Panc1 (cell line): ENCODE measurements at regions not wholly inside any gene's neighbourhood (a gene's known extent, or its start where the extent isn't known, plus 50 kb on each side); places are given as distances from the start of the nearest gene placed in this dataset.

Experiments used
- ATAC-seq: fragments of 200-7000 bp; cut with Tn5 transposase; 2 replicates; pipeline ENCODE4 v1.9.1; 2020; ENCODE audit warnings: mild to moderate bottlenecking, moderate library complexity
- BruUV-seq: library from RNA; stranded (reverse); fragments of 400-500 nt; replicated peaks from 2 replicates; lab custom pipeline; 2021; lab: Mats Ljungman, UMichigan
- CTCF ChIA-PET: fragments of 300-600 bp; sonication (Branson Sonifier 250); formaldehyde crosslinking; loops from one replicate; lab custom pipeline; 2022; ENCODE audit warnings: antibody characterized with exemption; lab: Charles Lee
- POLR2A ChIA-PET: fragments of 300-600 bp; sonication (Branson Sonifier 250); formaldehyde crosslinking; loops from one replicate; lab custom pipeline; 2022; ENCODE audit warnings: antibody characterized with exemption; lab: Charles Lee
- DNase-seq: peaks from one replicate; pipeline ENCODE4 v3.0.0-alpha.2; 2010; ENCODE audit warnings: low read depth, low spot score
- H3K27ac ChIP-seq: 2 replicates; pipeline ENCODE4 v1.5.1; 2011; ENCODE audit warnings: mild to moderate bottlenecking, low read length, inconsistent platforms
- H3K27me3 ChIP-seq: fragments of 200-500 bp; sonication (Bioruptor generic); 2 replicates; pipeline ENCODE4 v1.6.0; 2014; ENCODE audit warnings: low read length, inconsistent platforms; ENCODE audit not compliant: control insufficient read depth, insufficient read depth
- H3K36me3 ChIP-seq: fragments of 200-500 bp; sonication (Bioruptor generic); 2 replicates; pipeline ENCODE4 v1.5.1; 2014; ENCODE audit warnings: inconsistent platforms, mild to moderate bottlenecking, low read length, moderate library complexity; ENCODE audit not compliant: control insufficient read depth, insufficient read depth
- H3K4me1 ChIP-seq: 2 replicates; pipeline ENCODE4 v1.5.1; 2011; ENCODE audit warnings: inconsistent platforms, mild to moderate bottlenecking, low read length, moderate library complexity; ENCODE audit not compliant: control insufficient read depth, insufficient read depth
- H3K4me3 ChIP-seq, 2 experiments: 2 replicates each; pipeline ENCODE4 v1.5.1; 2011 to 2012; ENCODE audit warnings: low read depth in 2 of 2, low read length in 2 of 2, mild to moderate bottlenecking in 2 of 2, inconsistent platforms in 1 of 2, moderate library complexity in 1 of 2
- H3K9me3 ChIP-seq: fragments of 200-500 bp; sonication (Bioruptor generic); 2 replicates; pipeline ENCODE4 v1.5.1; 2014; ENCODE audit warnings: low read depth, mild to moderate bottlenecking, inconsistent platforms, low read length, moderate library complexity; ENCODE audit not compliant: control insufficient read depth, insufficient read depth
- POLR2AphosphoS5 ChIP-seq: IDR thresholded peaks from 2 replicates; pipeline ENCODE4 v1.6.1; 2012; ENCODE audit warnings: mild to moderate bottlenecking, low read depth, low read length, moderate library complexity
- SIN3A ChIP-seq: IDR thresholded peaks from 2 replicates; pipeline ENCODE4 v1.6.1; 2012; ENCODE audit warnings: low read depth, mild to moderate bottlenecking, low read length, moderate library complexity, borderline replicate concordance; ENCODE audit not compliant: insufficient read depth
- TCF7L2 ChIP-seq: IDR thresholded peaks from 2 replicates; pipeline ENCODE4 v1.6.1; 2011; ENCODE audit warnings: mild to moderate bottlenecking, low read depth, low read length, inconsistent platforms
- in situ Hi-C: cut with HindIII; loops from 2 replicates; pipeline ENCODE4 v1.10.0; 2016; ENCODE audit warnings: low sequenced_read_pairs, low pct_unique_long_range_greater_than_20kb
- intact Hi-C: fragments of 100-400 bp; cut with micrococcal nuclease; formaldehyde crosslinking; loops from one replicate; pipeline ENCODE4 v1.10.0; 2022; ENCODE audit not compliant: unreplicated experiment
- TF ChIP-seq, protein P1 (sequence below), 2 experiments: IDR thresholded peaks; 2 replicates each; pipeline ENCODE4 v1.6.1; 2011 to 2012; ENCODE audit warnings: low read depth in 2 of 2, control low read depth in 1 of 2, low read length in 1 of 2, mild to moderate bottlenecking in 1 of 2, moderate library complexity in 1 of 2; ENCODE audit not compliant: insufficient read depth in 1 of 2
- TF ChIP-seq, protein P2 (sequence below): fragments of 450-650 bp; IDR thresholded peaks from 2 replicates; pipeline ENCODE4 v1.5.1; 2017; ENCODE audit warnings: mild to moderate bottlenecking

DNA sequence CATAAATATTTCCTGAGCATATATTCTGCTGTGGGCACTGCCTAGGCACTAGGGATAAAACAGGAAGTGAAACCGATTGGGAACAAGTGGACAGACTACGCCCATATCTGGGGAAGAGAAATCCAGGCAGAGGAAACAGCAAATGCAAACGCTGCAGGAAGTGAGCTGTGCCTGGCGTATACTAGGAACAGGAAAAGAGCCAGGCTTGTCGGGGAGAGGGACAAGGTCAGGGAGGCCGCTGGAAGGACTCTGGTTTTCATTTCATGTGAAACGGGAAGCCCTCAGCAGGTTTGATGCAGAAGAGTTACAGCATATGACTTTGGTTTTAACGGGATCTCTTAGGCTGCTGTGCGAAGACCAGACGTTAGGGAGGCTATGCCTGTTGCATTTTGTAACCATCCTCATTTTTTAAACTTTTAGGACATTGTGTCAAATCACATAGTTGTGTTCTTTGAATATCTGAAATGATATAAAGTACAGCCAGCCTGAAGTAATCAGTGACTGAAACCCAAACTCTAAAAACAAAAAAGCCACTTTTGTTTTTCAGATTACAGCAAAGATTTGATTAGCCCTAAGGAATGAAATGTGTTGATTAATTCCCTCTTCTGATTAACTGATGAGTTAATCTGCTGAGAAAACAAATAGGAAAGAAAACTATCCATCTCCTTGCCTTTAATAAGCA is 110.2 kb upstream of the PIEZO2 start:
- POLR2A ChIA-PET = no interaction called here
- no peak for DNase-seq
- TF ChIP-seq TCF7L2 (no peak), SIN3A (no peak), POLR2AphosphoS5 (no peak)
- TF ChIP-seq, protein P1, sequence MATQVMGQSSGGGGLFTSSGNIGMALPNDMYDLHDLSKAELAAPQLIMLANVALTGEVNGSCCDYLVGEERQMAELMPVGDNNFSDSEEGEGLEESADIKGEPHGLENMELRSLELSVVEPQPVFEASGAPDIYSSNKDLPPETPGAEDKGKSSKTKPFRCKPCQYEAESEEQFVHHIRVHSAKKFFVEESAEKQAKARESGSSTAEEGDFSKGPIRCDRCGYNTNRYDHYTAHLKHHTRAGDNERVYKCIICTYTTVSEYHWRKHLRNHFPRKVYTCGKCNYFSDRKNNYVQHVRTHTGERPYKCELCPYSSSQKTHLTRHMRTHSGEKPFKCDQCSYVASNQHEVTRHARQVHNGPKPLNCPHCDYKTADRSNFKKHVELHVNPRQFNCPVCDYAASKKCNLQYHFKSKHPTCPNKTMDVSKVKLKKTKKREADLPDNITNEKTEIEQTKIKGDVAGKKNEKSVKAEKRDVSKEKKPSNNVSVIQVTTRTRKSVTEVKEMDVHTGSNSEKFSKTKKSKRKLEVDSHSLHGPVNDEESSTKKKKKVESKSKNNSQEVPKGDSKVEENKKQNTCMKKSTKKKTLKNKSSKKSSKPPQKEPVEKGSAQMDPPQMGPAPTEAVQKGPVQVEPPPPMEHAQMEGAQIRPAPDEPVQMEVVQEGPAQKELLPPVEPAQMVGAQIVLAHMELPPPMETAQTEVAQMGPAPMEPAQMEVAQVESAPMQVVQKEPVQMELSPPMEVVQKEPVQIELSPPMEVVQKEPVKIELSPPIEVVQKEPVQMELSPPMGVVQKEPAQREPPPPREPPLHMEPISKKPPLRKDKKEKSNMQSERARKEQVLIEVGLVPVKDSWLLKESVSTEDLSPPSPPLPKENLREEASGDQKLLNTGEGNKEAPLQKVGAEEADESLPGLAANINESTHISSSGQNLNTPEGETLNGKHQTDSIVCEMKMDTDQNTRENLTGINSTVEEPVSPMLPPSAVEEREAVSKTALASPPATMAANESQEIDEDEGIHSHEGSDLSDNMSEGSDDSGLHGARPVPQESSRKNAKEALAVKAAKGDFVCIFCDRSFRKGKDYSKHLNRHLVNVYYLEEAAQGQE (IDR thresholded peaks at IDR 0.05; ENCODE audit: insufficient read depth in 1 of 2, low read depth in 2 of 2, low read length in 1 of 2) = no peak
- TF ChIP-seq, protein P2, sequence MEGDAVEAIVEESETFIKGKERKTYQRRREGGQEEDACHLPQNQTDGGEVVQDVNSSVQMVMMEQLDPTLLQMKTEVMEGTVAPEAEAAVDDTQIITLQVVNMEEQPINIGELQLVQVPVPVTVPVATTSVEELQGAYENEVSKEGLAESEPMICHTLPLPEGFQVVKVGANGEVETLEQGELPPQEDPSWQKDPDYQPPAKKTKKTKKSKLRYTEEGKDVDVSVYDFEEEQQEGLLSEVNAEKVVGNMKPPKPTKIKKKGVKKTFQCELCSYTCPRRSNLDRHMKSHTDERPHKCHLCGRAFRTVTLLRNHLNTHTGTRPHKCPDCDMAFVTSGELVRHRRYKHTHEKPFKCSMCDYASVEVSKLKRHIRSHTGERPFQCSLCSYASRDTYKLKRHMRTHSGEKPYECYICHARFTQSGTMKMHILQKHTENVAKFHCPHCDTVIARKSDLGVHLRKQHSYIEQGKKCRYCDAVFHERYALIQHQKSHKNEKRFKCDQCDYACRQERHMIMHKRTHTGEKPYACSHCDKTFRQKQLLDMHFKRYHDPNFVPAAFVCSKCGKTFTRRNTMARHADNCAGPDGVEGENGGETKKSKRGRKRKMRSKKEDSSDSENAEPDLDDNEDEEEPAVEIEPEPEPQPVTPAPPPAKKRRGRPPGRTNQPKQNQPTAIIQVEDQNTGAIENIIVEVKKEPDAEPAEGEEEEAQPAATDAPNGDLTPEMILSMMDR = no peak

DNA sequence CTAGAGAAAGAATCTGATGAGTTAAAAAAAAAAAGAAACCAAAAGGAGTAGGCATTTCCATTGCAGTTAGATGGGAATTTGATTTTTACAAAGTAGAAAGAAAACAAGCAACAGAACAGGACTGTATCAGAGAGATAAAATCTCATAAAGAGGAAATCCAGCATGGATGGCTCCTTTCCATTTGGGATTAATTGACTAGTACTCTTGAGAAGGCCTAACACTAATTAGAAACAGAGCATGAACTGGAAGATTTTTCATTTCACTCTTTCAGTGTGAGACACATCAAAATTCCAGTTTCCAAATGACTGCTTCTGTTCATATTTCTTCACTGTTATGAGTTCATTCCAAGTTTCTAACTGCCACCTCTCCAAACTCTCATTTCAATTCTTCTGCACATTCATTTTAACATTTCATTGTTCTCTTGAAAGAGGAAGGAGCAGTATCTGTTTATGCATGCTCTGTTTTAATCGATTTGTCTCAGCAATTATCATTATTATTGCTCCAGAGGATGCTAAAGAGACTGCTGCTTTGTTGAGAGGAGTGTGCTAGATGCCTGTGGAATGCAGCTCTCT is 108.8 kb upstream of the PIEZO2 start:
- H3K27ac ChIP-seq = no peak overlapping the region
- TF ChIP-seq SIN3A (no peak), TCF7L2 (no peak), POLR2AphosphoS5 (no peak)
- TF ChIP-seq, protein P2 = no peak
- TF ChIP-seq, protein P1 (IDR thresholded peaks at IDR 0.05; ENCODE audit: insufficient read depth in 1 of 2, low read depth in 2 of 2, low read length in 1 of 2) = no peak
- H3K4me1 ChIP-seq = no peaks in the 10 kb centered on the region
- in situ Hi-C loops = no loop called here
- no peak for DNase-seq
- no peak for ATAC-seq
- POLR2A ChIA-PET = no interaction called here
- intact Hi-C loops = no loop called here
- BruUV-seq = no TSS peak
- no peaks in the 10 kb centered on the region for H3K27me3 ChIP-seq
- H3K4me3 ChIP-seq = no peak overlapping the region
- H3K36me3 ChIP-seq = no peaks in the 10 kb centered on the region
- CTCF ChIA-PET = no interaction called here
- H3K9me3 ChIP-seq = no peaks in the 10 kb centered on the region

More for the DNA sequence above, 110.2 kb upstream of the PIEZO2 start:
- peak overlapping the region in 1 of 2 experiments; percentile 34; a peak in 2 of 4 replicates for H3K4me3 ChIP-seq
- no peaks in the 10 kb centered on the region for H3K4me1 ChIP-seq
- in situ Hi-C loops = no loop called here
- no TSS peak for BruUV-seq
- no peaks in the 10 kb centered on the region for H3K36me3 ChIP-seq
- intact Hi-C loops = no loop called here
- no peaks in the 10 kb centered on the region for H3K9me3 ChIP-seq
- CTCF ChIA-PET = no interaction called here
- no peak for ATAC-seq
- no peak overlapping the region for H3K27ac ChIP-seq
- no peaks in the 10 kb centered on the region for H3K27me3 ChIP-seq
